H1 (cell line): ENCODE measurements at regions not wholly inside any gene's neighbourhood (a gene's known extent, or its start where the extent isn't known, plus 50 kb on each side); places are given as distances from the start of the nearest gene placed in this dataset.

ENCODE experiments used
- CTCF ChIA-PET: fragments of 300-600 bp; sonication (Branson Sonifier 250); formaldehyde crosslinking; loops from one replicate; lab custom pipeline; 2021; ENCODE audit not compliant: partially characterized antibody; lab: Charles Lee
- POLR2A ChIA-PET: fragments of 300-600 bp; sonication (Branson Sonifier 250); formaldehyde crosslinking; loops from one replicate; lab custom pipeline; 2021; ENCODE audit warnings: inconsistent platforms; ENCODE audit not compliant: partially characterized antibody; lab: Charles Lee
- DNase-seq, 2 experiments: peaks; one replicate each; pipeline versions ENCODE4 v3.0.0 to v3.0.0-alpha.2; 2010 to 2022; ENCODE audit warnings: low spot score in 2 of 2, low read depth in 1 of 2, mixed read lengths in 1 of 2
- FAIRE-seq: peaks from 2 replicates; lab custom pipeline; 2011; peaks lifted over from hg19 to GRCh38; lab: Jason Lieb, UNC
- H2AFZ ChIP-seq: 2 replicates; pipeline ENCODE4 v1.8.1; 2012; ENCODE audit warnings: low read length, inconsistent platforms
- H2AK5ac ChIP-seq: 2 replicates; pipeline ENCODE4 v1.6.1; 2013; ENCODE audit warnings: low read depth, low read length
- H2BK120ac ChIP-seq: replicated peaks from 2 replicates; pipeline ENCODE3; 2013; ENCODE audit warnings: low read depth, low read length, inconsistent platforms
- H2BK12ac ChIP-seq: 2 replicates; pipeline ENCODE4 v1.6.1; 2013; ENCODE audit warnings: low read depth, low read length
- H2BK15ac ChIP-seq: 2 replicates; pipeline ENCODE4 v1.6.1; 2013; ENCODE audit warnings: low read length
- H2BK20ac ChIP-seq: 2 replicates; pipeline ENCODE4 v1.6.1; 2013; ENCODE audit warnings: low read length
- H2BK5ac ChIP-seq: 2 replicates; pipeline ENCODE4 v1.6.1; 2013; ENCODE audit warnings: low read depth, low read length
- H3K14ac ChIP-seq: 2 replicates; pipeline ENCODE4 v1.6.1; 2013; ENCODE audit warnings: inconsistent platforms; ENCODE audit not compliant: insufficient read length
- H3K18ac ChIP-seq: 2 replicates; pipeline ENCODE4 v1.6.1; 2013; ENCODE audit warnings: low read length; ENCODE audit errors: extremely low read depth
- H3K23ac ChIP-seq: 2 replicates; pipeline ENCODE4 v1.6.1; 2013; ENCODE audit warnings: inconsistent platforms; ENCODE audit not compliant: insufficient read length
- H3K23me2 ChIP-seq: 2 replicates; pipeline ENCODE4 v1.6.1; 2013; ENCODE audit warnings: low read depth, low read length
- H3K27ac ChIP-seq: 2 replicates; pipeline ENCODE4 v1.6.1; 2011; ENCODE audit warnings: low read depth, low read length, inconsistent platforms
- H3K27me3 ChIP-seq, 4 experiments: replicated peaks in 1 of 4; 1 replicate in 1 of 4; 2 replicates in 3 of 4; pipeline versions ENCODE4 v1.6.1 to v1.8.1; 2011 to 2013; ENCODE audit warnings: low read length in 3 of 4, mild to moderate bottlenecking in 3 of 4, inconsistent platforms in 2 of 4, mixed read lengths in 2 of 4, moderate library complexity in 1 of 4; ENCODE audit not compliant: control insufficient read depth in 3 of 4, insufficient read depth in 3 of 4; ENCODE audit errors: extremely low read depth in 1 of 4
- H3K36me3 ChIP-seq, 4 experiments: 2 replicates each; pipeline versions ENCODE4 v1.6.1 to v1.8.1; 2011 to 2013; ENCODE audit warnings: mild to moderate bottlenecking in 4 of 4, low read length in 3 of 4, moderate library complexity in 2 of 4, control low read depth in 1 of 4, inconsistent platforms in 1 of 4; ENCODE audit not compliant: insufficient read depth in 4 of 4, control insufficient read depth in 2 of 4
- H3K4ac ChIP-seq: replicated peaks from 2 replicates; pipeline ENCODE3; 2013; ENCODE audit warnings: low read length, low read depth, mixed read lengths, inconsistent platforms; ENCODE audit not compliant: insufficient read length
- H3K4me1 ChIP-seq, 4 experiments: replicated peaks in 1 of 4; 1 replicate in 1 of 4; 2 replicates in 3 of 4; pipeline versions ENCODE4 v1.6.1 to v1.8.1; 2011 to 2013; ENCODE audit warnings: low read length in 3 of 4, inconsistent platforms in 2 of 4, mixed read lengths in 1 of 4; ENCODE audit not compliant: insufficient read depth in 4 of 4, control insufficient read depth in 3 of 4
- H3K4me2 ChIP-seq, 2 experiments: 2 replicates each; pipeline versions ENCODE4 v1.6.1 to v1.8.1; 2011 to 2013; ENCODE audit warnings: low read depth in 2 of 2, low read length in 2 of 2, control low read depth in 1 of 2, inconsistent platforms in 1 of 2, mild to moderate bottlenecking in 1 of 2; ENCODE audit not compliant: insufficient read depth in 1 of 2
- H3K4me3 ChIP-seq, 4 experiments: fragments of 200-600, 300-600 bp in 1 of 4; sonication (generic), shearing (Covaris generic), sonication (Bioruptor Twin) in 1 of 4; 2 replicates each; pipeline versions ENCODE4 v1.5.1 to v1.8.1; 2011 to 2016; ENCODE audit warnings: low read length in 4 of 4, low read depth in 3 of 4, control low read depth in 2 of 4, inconsistent platforms in 2 of 4, mild to moderate bottlenecking in 2 of 4, mixed read lengths in 1 of 4, moderate library complexity in 1 of 4; ENCODE audit not compliant: insufficient read depth in 2 of 4; ENCODE audit errors: extremely low read depth in 1 of 4
- H3K56ac ChIP-seq: replicated peaks from 2 replicates; pipeline ENCODE3; 2013; ENCODE audit warnings: low read depth, mild to moderate bottlenecking, mixed read lengths, low read length, inconsistent platforms; ENCODE audit not compliant: insufficient read length
- H3K79me1 ChIP-seq: 2 replicates; pipeline ENCODE4 v1.6.1; 2013; ENCODE audit warnings: low read depth, low read length, control low read depth
- H3K79me2 ChIP-seq, 2 experiments: 2 replicates each; pipeline versions ENCODE4 v1.6.1 to v1.8.1; 2012 to 2013; ENCODE audit warnings: low read length in 2 of 2, mild to moderate bottlenecking in 2 of 2, inconsistent platforms in 1 of 2; ENCODE audit not compliant: insufficient read depth in 2 of 2, control insufficient read depth in 1 of 2
- H3K9ac ChIP-seq, 4 experiments: replicated peaks in 1 of 4; 1 replicate in 1 of 4; 2 replicates in 3 of 4; pipeline versions ENCODE4 v1.6.1 to v1.8.1; 2011 to 2013; ENCODE audit warnings: low read depth in 3 of 4, low read length in 3 of 4, control low read depth in 2 of 4, mild to moderate bottlenecking in 2 of 4, moderate library complexity in 2 of 4, inconsistent platforms in 1 of 4; ENCODE audit errors: extremely low read depth in 1 of 4
- H3K9me3 ChIP-seq, 2 experiments: 2 replicates each; pipeline versions ENCODE4 v1.6.1 to v1.8.1; 2012 to 2013; ENCODE audit warnings: mild to moderate bottlenecking in 2 of 2, moderate library complexity in 2 of 2, control low read depth in 1 of 2, inconsistent platforms in 1 of 2, low read depth in 1 of 2, low read length in 1 of 2, mixed read lengths in 1 of 2; ENCODE audit not compliant: insufficient read depth in 2 of 2
- H4K20me1 ChIP-seq, 2 experiments: replicated peaks in 1 of 2; 2 replicates each; pipeline versions ENCODE3 to v1.8.1; 2011 to 2013; ENCODE audit warnings: inconsistent platforms in 2 of 2, low read length in 2 of 2, mild to moderate bottlenecking in 1 of 2; ENCODE audit not compliant: insufficient read depth in 2 of 2, control insufficient read depth in 1 of 2
- H4K5ac ChIP-seq: 2 replicates; pipeline ENCODE4 v1.6.1; 2013; ENCODE audit warnings: low read length, low read depth, mixed read lengths, inconsistent platforms; ENCODE audit not compliant: insufficient read length
- H4K8ac ChIP-seq: 2 replicates; pipeline ENCODE4 v1.8.0; 2013; ENCODE audit warnings: mild to moderate bottlenecking, moderate library complexity, low read length, inconsistent platforms; ENCODE audit not compliant: insufficient read depth; ENCODE audit errors: extremely low read depth
- H4K91ac ChIP-seq: replicated peaks from 2 replicates; pipeline ENCODE3; 2013; ENCODE audit warnings: low read length, mixed read lengths, inconsistent platforms; ENCODE audit not compliant: insufficient read length
- BACH1 ChIP-seq: IDR thresholded peaks from 2 replicates; pipeline ENCODE4 v1.6.1; 2012; ENCODE audit warnings: low read length, improper control_type of control experiment
- CBX5 ChIP-seq: fragments of 300-800, 300-1000 bp; sonication (generic); IDR thresholded peaks from 2 replicates; pipeline ENCODE4 v1.7.1; 2016; ENCODE audit warnings: antibody characterized with exemption, low read length, low read depth
- CEBPB ChIP-seq: IDR thresholded peaks from 2 replicates; pipeline ENCODE4 v1.6.1; 2012; ENCODE audit warnings: low read depth, low read length
- EGR1 ChIP-seq: IDR thresholded peaks from 2 replicates; pipeline ENCODE4 v1.6.1; 2011; ENCODE audit warnings: low read depth, low read length, borderline replicate concordance
- HDAC6 ChIP-seq: IDR thresholded peaks from one replicate; pipeline ENCODE4 v1.7.1; 2012; ENCODE audit warnings: low read depth, mild to moderate bottlenecking, inconsistent platforms, low read length, moderate library complexity
- POU5F1 ChIP-seq: IDR thresholded peaks from 2 replicates; pipeline ENCODE4 v1.6.1; 2011; ENCODE audit warnings: low read depth, mild to moderate bottlenecking, low read length, moderate library complexity
- RFX5 ChIP-seq: IDR thresholded peaks from 2 replicates; pipeline ENCODE4 v1.6.1; 2011; ENCODE audit warnings: low read depth, low read length, improper control_type of control experiment, borderline replicate concordance
- SAP30 ChIP-seq: fragments of 300-600 bp; sonication (generic); IDR thresholded peaks from 2 replicates; pipeline ENCODE4 v1.7.1; 2012; ENCODE audit warnings: low read length, moderate library complexity, mild to moderate bottlenecking, inconsistent platforms; ENCODE audit not compliant: insufficient read depth, insufficient replicate concordance
- SRF ChIP-seq: IDR thresholded peaks from 2 replicates; pipeline ENCODE4 v1.6.1; 2011; ENCODE audit warnings: mild to moderate bottlenecking, low read depth, low read length, moderate library complexity
- TAF7 ChIP-seq: optimal IDR thresholded peaks from 2 replicates; pipeline ENCODE3; 2011; ENCODE audit warnings: low read depth, mild to moderate bottlenecking, inconsistent platforms, low read length, moderate library complexity, borderline replicate concordance
- ZNF274 ChIP-seq: IDR thresholded peaks from 2 replicates; pipeline ENCODE4 v1.7.0; 2012; ENCODE audit warnings: low read length, borderline replicate concordance; ENCODE audit errors: extremely low read depth
- WGBS, 2 experiments: shearing (Covaris generic) in 1 of 2; methylation state at CpG; one replicate each; pipeline versions ENCODE4 v1.1.6 to v1.1.7; 2013 to 2015; ENCODE audit warnings: low lambda C conversion rate in 2 of 2, mixed read lengths in 2 of 2, inconsistent platforms in 1 of 2, low coverage in 1 of 2, missing lambda C conversion rate in 1 of 2; ENCODE audit not compliant: insufficient replicate concordance in 2 of 2, insufficient coverage in 1 of 2, insufficient read length in 1 of 2; ENCODE audit errors: extremely low coverage in 1 of 2, missing lambda C conversion rate in 1 of 2; 5-methylcytosine and 5-hydroxymethylcytosine counted together
- TF ChIP-seq, protein P1 (sequence below): IDR thresholded peaks from 2 replicates; pipeline ENCODE4 v1.6.1; 2011; ENCODE audit warnings: low read length, improper control_type of control experiment
- TF ChIP-seq, protein P2 (sequence below): IDR thresholded peaks from 2 replicates; pipeline ENCODE4 v1.6.1; 2012; ENCODE audit warnings: low read length, inconsistent platforms

- CTCF ChIA-PET, result no interaction called here
- Histone ChIP-seq H4K5ac (no peak overlapping the region), H2AK5ac (no peak overlapping the region), H3K4ac (no peak overlapping the region), H4K20me1 (no peaks in the 10 kb centered on the region), H4K8ac (no peak overlapping the region), H2BK12ac (no peak overlapping the region), H3K23me2 (no peaks in the 10 kb centered on the region), H3K79me2 (no peaks in the 10 kb centered on the region), H2BK20ac (no peak overlapping the region), H3K27ac (no peak overlapping the region), H3K36me3 (no peaks in the 10 kb centered on the region), H3K18ac (no peak overlapping the region), H3K56ac (no peak overlapping the region), H2BK15ac (no peak overlapping the region), H3K14ac (no peak overlapping the region), H3K9me3 (no peaks in the 10 kb centered on the region), H3K4me3 (no peak overlapping the region), H2AFZ (no peak overlapping the region), H3K27me3 (no peaks in the 10 kb centered on the region), H4K91ac (no peak overlapping the region), H3K23ac (no peak overlapping the region), H3K9ac (no peak overlapping the region), H3K79me1 (no peaks in the 10 kb centered on the region), H3K4me1 (no peaks in the 10 kb centered on the region), H2BK5ac (no peak overlapping the region), H2BK120ac (no peak overlapping the region), H3K4me2 (no peak overlapping the region)
- WGBS, 2 experiments, result 84% methylated on average over 8 of the region's 8 CpGs; no CpG with 5 or more reads in 1 of the 2 experiments
- FAIRE-seq, result no peak
- DNase-seq, result no peak
- POLR2A ChIA-PET, result no interaction called here
- no peak for TF ChIP-seq POU5F1
- TF ChIP-seq, protein P1, sequence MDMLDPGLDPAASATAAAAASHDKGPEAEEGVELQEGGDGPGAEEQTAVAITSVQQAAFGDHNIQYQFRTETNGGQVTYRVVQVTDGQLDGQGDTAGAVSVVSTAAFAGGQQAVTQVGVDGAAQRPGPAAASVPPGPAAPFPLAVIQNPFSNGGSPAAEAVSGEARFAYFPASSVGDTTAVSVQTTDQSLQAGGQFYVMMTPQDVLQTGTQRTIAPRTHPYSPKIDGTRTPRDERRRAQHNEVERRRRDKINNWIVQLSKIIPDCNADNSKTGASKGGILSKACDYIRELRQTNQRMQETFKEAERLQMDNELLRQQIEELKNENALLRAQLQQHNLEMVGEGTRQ, result no peak
- no peak for TF ChIP-seq SAP30
- TF ChIP-seq SRF, result no peak
- TF ChIP-seq CEBPB, result no peak
- no peak for TF ChIP-seq HDAC6
- no peak for TF ChIP-seq ZNF274
- TF ChIP-seq TAF7, result no peak
- no peak for TF ChIP-seq EGR1
- TF ChIP-seq RFX5, result no peak
- TF ChIP-seq, protein P2, sequence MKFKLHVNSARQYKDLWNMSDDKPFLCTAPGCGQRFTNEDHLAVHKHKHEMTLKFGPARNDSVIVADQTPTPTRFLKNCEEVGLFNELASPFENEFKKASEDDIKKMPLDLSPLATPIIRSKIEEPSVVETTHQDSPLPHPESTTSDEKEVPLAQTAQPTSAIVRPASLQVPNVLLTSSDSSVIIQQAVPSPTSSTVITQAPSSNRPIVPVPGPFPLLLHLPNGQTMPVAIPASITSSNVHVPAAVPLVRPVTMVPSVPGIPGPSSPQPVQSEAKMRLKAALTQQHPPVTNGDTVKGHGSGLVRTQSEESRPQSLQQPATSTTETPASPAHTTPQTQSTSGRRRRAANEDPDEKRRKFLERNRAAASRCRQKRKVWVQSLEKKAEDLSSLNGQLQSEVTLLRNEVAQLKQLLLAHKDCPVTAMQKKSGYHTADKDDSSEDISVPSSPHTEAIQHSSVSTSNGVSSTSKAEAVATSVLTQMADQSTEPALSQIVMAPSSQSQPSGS, result no peak
- TF ChIP-seq BACH1, result no peak
- TF ChIP-seq CBX5, result no peak
Measured at GRCh38 chr4:79743014-79743413, 330.0 kb downstream of the ANTXR2 start.
